ENCODE measurements at regions not wholly inside any gene's neighbourhood (a gene's known extent, or its start where the extent isn't known, plus 50 kb on each side); places are given as distances from the start of the nearest gene placed in this dataset.

DNA sequence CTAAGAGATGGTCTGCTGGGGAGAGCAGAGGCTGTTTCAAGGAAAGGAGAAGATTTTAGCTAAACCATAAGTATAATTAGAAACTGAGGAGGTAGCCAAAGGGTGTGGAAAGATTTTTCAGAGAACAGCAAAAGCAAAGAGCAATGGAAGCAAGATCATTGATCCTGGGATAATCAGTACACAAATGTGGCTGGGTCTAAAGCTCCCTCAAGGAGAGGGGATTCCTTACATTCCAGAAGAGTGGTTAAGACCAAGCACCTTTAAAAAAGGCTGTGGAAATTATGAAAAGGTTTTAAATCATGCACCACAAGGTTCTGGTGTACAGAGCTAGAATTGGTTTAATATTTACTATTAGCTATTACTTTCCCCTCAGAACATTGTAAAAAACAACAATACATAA, 246.0 kb upstream of the UBE2E3 start:
- TF ChIP-seq GATA3 (IDR thresholded peaks at IDR 0.05; ENCODE audit: low read depth, low read length) (no peak), GATA2 (IDR thresholded peaks at IDR 0.05; ENCODE audit: low read depth, low read length) (no peak)

DNA sequence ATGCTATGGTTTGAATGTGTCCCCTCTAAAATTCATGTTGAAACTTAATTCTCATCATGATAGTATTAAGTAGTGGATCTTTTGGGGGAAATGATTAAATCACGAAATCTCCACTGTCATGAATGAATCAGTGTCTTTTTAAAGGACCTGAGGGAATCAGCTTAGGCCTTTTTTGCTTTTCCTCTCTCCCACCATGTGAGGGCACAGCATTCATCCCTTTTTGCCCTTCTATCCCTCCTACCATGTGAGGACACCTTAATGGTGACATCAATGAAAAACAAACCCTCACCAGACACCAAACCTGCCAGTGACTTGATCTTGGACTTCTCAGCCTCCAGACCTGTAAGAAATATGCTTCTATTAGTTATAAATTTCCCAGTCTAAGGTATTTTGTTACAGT, 247.1 kb upstream of the UBE2E3 start:
- TF ChIP-seq GATA2 (IDR thresholded peaks at IDR 0.05; ENCODE audit: low read depth, low read length) (no peak), GATA3 (IDR thresholded peaks at IDR 0.05; ENCODE audit: low read depth, low read length) (no peak)

DNA sequence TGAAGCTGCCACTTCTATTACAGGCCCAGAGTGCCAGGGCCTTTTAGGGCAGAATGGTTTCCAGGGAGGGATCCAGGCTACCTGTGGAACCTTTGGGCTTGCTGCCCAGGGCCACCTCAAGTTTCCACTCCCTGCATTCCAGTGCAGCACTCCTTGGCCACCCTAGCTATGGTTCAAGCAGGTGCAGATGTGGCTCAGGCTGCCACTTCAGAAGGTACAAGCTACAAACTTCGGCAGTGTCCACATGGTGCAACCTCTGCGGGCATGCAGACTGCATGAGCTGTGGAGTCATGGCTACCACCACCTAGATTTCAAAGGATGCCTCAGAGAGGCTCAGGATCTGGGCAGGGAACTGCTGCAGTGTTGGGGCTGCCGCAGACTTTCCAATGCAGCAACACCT, 248.1 kb upstream of the UBE2E3 start:
- TF ChIP-seq GATA3 (IDR thresholded peaks at IDR 0.05; ENCODE audit: low read depth, low read length) (no peak), GATA2 (IDR thresholded peaks at IDR 0.05; ENCODE audit: low read depth, low read length) (no peak)

DNA sequence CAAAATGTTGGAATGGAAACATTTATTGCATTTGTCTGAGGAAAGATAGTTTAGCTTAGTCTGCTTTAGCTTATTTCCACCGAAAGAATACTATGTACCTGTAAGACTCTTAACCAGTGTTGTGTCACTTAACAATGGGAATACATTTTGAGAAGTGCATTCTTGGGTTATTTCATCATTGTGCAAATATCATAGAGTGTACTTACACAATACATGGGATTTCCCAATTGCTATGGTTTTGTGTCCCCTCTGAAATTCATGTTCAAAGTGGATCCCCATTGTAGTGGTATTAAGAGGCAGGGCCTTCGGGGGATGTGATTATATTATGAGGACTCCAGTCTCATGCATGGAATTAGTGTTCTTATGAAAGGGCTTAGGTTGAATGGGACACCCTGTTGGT, 249.4 kb upstream of the UBE2E3 start:
- no peak for TF ChIP-seq GATA2 (IDR thresholded peaks at IDR 0.05; ENCODE audit: low read depth, low read length)
- no peak for TF ChIP-seq GATA3 (IDR thresholded peaks at IDR 0.05; ENCODE audit: low read depth, low read length)

DNA sequence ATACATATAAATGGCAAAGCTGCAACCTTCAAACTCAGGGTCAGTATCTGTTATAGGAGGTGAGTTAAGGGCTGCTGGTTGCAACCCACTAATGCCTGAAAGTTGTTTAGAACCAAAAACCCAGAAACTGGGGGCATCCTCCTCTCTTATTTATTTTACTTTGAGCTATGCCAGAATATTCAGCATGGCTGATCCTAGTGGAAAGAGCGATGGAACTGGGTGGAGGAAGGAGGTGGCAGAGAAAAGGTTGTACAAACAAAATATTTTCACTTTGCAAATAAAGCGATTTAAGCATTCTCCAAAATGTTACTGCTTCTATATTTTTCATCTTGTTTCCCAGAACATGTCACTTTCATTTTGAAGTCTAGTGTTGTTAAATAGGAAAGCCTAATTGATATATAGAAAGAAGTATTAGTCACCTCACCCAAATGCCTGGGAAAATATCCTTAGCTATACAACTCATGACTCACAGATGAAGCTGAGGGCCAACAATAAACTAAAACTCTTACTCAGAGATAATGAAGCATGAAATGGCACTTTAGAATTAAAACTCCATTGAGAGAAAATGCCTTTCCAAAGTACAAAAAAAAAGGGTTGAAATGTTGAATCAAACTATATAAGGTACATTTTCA, 251.4 kb upstream of the UBE2E3 start:
- TF ChIP-seq GATA2 (IDR thresholded peaks at IDR 0.05; ENCODE audit: low read depth, low read length), result no peak
- no peak for TF ChIP-seq GATA3 (IDR thresholded peaks at IDR 0.05; ENCODE audit: low read depth, low read length)

DNA sequence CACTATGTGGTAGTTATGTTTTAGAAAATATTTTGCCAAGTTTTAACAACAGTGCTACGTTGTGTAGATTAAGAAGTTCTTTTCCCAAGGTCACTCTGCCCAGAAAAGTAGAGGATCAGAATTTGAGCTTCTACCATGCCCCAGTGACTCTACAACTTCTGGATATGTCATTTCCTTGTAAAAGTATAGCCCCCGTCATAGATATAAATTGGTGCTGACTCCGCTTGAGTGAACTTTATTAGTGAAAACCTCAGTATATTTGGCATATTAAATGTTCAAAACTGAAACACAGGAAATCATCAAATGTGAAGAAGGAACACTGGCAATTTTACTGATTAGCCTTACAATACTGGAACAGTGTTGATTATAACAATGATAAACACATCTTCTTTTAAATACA, 256.7 kb upstream of the UBE2E3 start:
- TF ChIP-seq GATA3 (IDR thresholded peaks at IDR 0.05; ENCODE audit: low read depth, low read length) (no peak), GATA2 (IDR thresholded peaks at IDR 0.05; ENCODE audit: low read depth, low read length) (no peak)

DNA sequence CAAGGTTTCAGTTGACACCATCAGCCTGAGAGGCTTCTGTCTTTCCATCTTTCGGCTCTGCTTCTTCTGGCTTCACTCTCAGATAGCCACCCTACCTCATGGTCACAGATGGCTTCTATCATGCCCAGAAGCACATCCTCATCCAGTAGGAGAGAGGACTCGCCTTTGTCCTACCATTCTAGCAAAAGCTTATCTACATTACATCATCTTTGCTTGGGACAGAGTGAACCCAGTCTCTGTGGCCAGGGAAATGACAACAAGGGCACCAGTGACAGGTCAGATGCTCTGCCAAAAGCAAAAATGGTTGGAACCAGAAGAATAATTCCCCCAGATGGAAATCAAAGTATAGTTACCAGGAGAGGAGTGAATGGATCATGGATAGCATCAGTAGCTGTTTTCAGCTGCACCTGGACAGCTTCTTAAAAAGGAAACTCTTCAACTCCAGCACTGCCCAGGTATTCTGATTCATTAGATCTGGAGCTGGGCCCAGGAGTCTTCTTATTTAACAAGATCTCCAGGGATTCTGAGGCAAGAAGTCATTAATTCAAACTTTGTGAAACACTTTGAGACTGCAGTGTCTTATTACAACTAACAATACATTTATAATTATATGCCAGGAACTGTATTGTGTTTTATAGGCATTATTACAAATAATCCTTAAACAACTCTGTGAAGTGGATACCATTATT, 257.7 kb upstream of the UBE2E3 start:
- no peak for TF ChIP-seq GATA2 (IDR thresholded peaks at IDR 0.05; ENCODE audit: low read depth, low read length)
- TF ChIP-seq GATA3 (IDR thresholded peaks at IDR 0.05; ENCODE audit: low read depth, low read length), result no peak

DNA sequence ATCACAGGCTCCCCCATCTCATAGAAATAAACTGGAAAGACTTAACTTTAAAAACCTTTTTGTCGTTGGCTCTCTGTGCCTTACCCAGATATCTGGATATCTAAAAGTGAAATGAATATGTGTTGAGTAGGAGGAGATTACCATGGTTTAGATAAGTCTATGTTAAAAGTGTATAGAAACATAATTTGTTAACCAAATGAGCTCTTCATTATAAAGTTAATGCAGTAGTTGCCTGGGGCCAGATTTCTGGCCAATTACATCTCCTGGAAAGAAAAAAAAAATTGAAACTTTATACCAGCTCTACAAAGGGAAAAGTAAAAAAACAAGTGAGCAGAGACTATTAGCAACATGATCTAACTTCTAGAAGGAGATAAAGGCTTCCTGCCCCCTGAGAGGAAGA, 259.6 kb upstream of the UBE2E3 start:
- TF ChIP-seq GATA2 (IDR thresholded peaks at IDR 0.05; ENCODE audit: low read depth, low read length) (no peak), GATA3 (IDR thresholded peaks at IDR 0.05; ENCODE audit: low read depth, low read length) (no peak)

DNA sequence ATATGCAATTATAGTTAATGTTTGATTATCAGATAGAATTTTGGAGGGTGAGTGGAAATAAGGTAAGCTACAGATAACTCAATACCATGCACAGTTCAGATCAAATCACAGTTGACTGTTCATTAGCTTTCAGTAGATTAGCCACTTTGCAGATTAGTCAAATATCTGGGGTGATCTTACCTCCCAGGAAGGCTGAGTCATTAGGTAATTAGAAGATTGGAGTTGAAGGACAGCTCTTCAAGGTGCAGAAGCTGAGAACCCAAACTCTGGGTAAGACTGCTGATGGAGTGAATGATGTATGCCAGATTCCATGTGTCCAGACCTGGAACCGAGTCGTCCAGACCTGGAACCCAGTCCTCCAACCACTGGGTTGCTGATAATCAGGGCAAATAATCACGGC, 262.8 kb upstream of the UBE2E3 start:
- TF ChIP-seq GATA2 (IDR thresholded peaks at IDR 0.05; ENCODE audit: low read depth, low read length), result no peak
- no peak for TF ChIP-seq GATA3 (IDR thresholded peaks at IDR 0.05; ENCODE audit: low read depth, low read length)

DNA sequence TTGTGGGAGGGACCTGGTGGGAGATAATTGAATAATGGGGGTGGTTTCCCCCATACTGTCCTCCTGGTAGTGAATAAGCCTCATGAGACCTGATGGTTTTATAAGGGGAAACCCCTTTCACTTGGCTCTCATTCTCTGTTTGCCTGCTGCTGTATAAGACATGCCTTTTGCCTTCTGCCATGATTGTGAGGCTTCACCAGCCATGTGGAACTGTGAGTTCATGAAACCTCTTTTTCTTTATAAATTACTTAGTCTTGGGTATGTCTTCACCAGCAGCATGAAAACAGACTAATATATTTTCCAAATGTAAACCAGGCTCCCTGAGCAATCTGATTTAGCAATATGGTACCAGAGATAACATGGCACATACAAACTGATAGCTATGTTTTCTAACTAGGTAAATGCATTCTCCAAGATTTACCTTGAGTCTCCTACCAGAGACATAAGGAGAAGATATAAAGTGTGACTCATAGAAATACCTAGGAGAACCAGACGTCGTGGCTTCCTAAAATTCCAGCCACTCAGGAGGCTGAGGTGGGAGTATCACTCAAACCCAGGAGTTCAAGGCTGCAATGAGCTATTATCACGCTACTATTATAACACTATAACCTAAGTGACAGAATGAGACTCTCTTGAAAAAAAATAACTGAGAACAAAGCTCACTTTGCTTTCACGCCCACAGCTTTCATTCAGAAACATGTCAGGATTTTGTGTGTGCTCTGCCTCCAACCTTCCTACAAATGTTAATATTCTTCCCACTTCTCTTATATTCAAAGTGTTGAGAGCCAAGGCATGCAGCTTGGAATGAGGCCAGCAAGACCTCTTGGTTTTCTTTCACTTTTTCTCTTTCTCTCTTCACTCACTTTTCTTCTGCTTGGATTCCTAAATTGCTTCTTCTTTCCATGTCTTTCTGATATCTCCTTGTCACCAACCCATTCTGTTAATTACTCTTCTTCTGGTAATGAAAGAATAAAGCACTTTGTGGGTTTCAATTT, 263.9 kb upstream of the UBE2E3 start:
- TF ChIP-seq GATA3 (IDR thresholded peaks at IDR 0.05; ENCODE audit: low read depth, low read length), result no peak
- TF ChIP-seq GATA2 (IDR thresholded peaks at IDR 0.05; ENCODE audit: low read depth, low read length), result no peak

DNA sequence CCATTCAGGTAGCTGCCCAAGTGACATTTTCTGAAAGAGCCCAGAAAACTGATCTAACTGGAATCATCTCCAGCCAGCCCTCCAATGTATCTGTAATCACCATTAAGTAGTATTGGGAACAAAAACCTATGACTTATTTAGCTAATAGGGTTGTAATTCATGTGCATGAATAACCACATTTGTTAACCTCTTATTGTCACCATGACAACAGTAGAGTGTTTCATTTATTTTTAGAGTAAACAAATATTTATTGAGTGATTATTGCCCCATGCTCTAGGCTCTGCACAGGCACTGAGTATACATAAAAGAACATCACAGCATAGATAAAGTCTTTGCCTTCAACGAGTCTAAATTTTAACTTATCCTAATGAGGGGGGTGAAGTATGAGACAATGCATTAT, 265.4 kb upstream of the UBE2E3 start:
- TF ChIP-seq GATA2 (IDR thresholded peaks at IDR 0.05; ENCODE audit: low read depth, low read length), result no peak

DNA sequence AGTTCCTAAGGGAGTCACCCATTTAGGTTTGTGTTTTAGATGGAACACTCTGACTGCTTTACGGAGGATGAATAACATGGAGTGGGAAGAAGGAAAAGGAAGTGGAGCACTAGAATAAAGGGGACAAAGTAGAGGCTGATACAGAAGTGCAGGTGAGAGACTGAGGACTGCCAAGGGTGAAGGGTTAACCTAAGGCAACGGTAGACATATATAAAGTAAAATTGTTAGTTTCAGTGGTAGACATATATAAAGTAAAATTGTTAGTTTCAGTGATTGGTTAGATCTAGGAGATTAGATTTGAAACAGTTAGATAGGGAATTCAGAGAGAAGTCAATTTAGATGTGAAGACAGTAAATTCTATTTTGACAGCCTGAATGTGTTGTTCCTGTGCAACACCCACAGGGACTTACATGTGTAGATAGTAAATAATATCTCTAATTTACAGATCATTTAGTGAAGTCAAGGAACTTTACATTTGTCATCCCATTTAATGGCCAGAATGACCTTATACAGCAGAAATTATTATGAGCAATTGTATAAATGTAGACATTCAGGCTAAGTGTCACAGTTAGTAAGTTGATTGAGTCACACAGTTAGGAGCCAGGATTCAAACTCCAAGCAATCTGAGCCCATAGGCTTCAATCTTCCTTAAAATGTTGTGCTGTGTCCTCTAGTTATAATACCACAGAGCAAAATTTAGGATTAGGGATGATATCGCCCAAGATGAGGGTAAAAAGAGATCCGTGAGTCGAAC, 270.8 kb upstream of the UBE2E3 start:
- TF ChIP-seq GATA3 (IDR thresholded peaks at IDR 0.05; ENCODE audit: low read depth, low read length) (no peak), GATA2 (IDR thresholded peaks at IDR 0.05; ENCODE audit: low read depth, low read length) (no peak)

DNA sequence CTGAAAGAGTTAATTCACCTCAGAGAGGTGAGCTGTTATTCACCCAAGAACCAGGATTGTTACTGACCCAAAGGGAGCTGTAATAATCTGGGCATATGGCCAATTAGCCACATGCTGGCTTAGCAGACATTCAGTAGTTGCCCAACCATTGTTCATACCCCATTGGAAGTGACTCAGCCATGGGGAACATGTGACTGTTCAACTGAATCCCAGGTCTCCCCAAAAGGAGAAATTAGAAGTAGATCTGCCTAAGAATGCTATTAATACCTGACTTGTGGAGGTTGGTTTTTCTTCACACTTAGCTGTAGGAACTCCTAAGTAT, 272.6 kb upstream of the UBE2E3 start:
- no peak for TF ChIP-seq GATA3 (IDR thresholded peaks at IDR 0.05; ENCODE audit: low read depth, low read length)
- no peak for TF ChIP-seq GATA2 (IDR thresholded peaks at IDR 0.05; ENCODE audit: low read depth, low read length)
